K562 (cell line): ENCODE measurements at regions not wholly inside any gene's neighbourhood (a gene's known extent, or its start where the extent isn't known, plus 50 kb on each side); places are given as distances from the start of the nearest gene placed in this dataset.
A peak's percentile ranks its signal among the peaks of the same experiment; 100 is the strongest.

ENCODE experiments used
- ILK ChIP-seq: fragments of 450-650 bp; IDR thresholded peaks from 2 replicates; pipeline ENCODE4 v1.6.1; 2016; ENCODE audit warnings: missing genetic modification characterization, low read depth, mild to moderate bottlenecking, missing compliant biosample characterization, moderate library complexity, borderline replicate concordance
- MEF2D ChIP-seq: conservative IDR thresholded peaks from 2 replicates; pipeline ENCODE4 v1.6.1; 2016; ENCODE audit warnings: low read depth, missing genetic modification characterization, missing compliant biosample characterization
- SMARCE1 ChIP-seq: fragments of 450-650 bp; IDR thresholded peaks from 2 replicates; pipeline ENCODE4 v1.7.1; 2016; ENCODE audit warnings: mild to moderate bottlenecking
- SREBF2 ChIP-seq: sonication (generic); formaldehyde crosslinking; IDR thresholded peaks from 2 replicates; pipeline ENCODE4 v1.4.0; 2020; ENCODE audit warnings: mild to moderate bottlenecking, missing genetic modification reagents
- STAT5A ChIP-seq: IDR thresholded peaks from 2 replicates; pipeline ENCODE4 v1.6.1; 2012; ENCODE audit warnings: low read length, inconsistent platforms, borderline replicate concordance
- TCF7 ChIP-seq: sonication (generic); IDR thresholded peaks from 2 replicates; pipeline ENCODE4 v1.6.1; 2016; ENCODE audit warnings: antibody characterized with exemption, borderline replicate concordance
- TEAD1 ChIP-seq, 2 experiments: fragments of 450-650 bp in 1 of 2; sonication (generic) in 1 of 2; formaldehyde crosslinking; IDR thresholded peaks; 2 replicates each; pipeline versions ENCODE4 v1.4.0 to v1.8.0; 2020 to 2022; ENCODE audit warnings: mild to moderate bottlenecking in 2 of 2, missing genetic modification reagents in 1 of 2
- TRIM28 ChIP-seq: fragments of 450-650 bp; IDR thresholded peaks from 2 replicates; pipeline ENCODE4 v1.6.1; 2017
- ZNF197 ChIP-seq: fragments of 200-800 bp; sonication (Bioruptor generic); IDR thresholded peaks from 2 replicates; pipeline ENCODE4 v1.6.1; 2016; ENCODE audit warnings: low read depth, missing genetic modification characterization, missing compliant biosample characterization
- TF ChIP-seq, protein P1 (sequence below): fragments of 450-650 bp; IDR thresholded peaks from 2 replicates; pipeline ENCODE4 v1.6.1; 2017; ENCODE audit warnings: antibody characterized with exemption, mild to moderate bottlenecking
- TF ChIP-seq, protein P2 (sequence below): fragments of 250-450 bp; sonication (Bioruptor Pico); IDR thresholded peaks from 2 replicates; pipeline ENCODE4 v1.8.0; 2021; ENCODE audit warnings: moderate library complexity, mild to moderate bottlenecking, inconsistent platforms
- TF ChIP-seq, protein P3 (sequence below), 2 experiments: fragments of 450-650 bp; IDR thresholded peaks; 2 replicates each; pipeline ENCODE4 v1.6.1; 2016; ENCODE audit warnings: mild to moderate bottlenecking in 2 of 2, borderline replicate concordance in 1 of 2, low read depth in 1 of 2, moderate library complexity in 1 of 2

DNA sequence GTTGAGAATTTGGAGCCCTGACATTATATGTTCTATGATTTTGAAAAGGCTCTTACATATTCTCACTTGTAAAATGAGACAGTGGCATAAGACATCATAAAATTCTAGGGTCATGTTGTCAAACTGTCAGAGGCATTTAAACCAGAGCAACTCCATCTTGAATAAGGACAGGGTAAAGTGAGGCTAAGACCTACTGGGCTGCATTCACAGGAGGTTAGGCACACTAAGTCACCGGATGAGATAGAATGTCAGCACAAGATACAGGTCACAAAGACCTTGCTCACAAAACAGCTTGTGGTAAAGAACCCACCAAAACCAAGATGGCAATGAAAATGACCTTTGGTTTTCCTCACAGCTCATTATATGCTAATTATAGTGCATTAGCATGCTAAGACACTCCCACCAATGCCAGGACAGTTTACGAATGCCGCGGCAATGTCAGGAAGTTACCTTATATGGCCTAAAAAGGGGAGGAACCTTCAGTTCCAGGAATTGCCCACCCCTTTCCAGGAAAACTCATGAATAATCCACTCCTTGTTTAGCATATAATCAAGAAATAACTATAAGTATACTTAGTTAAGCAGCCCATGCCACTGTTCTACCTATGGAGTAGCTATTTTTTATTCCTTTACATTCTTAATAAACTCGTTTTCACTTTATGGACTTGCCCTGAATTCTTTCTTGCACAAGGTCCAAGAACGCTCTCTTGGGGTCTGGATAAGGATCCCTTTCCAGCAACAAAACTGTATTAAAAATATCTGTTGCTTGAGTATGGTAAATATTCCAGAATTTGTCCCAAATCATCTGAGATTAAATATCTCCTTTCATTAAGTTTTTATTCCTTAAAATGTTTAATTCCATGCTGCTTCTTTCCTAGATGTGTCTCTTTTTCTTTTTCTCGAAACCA is 406.4 kb downstream of the METTL4 start (continued):
- TF ChIP-seq MEF2D (peak; percentile 66; the same call in 1 of the 2 replicates), TEAD1 (CRISPR knock-in tag; IDR thresholded peaks at IDR 0.05) (no peak), ZNF197 (peak; percentile 73; the same call in 1 of the 2 replicates), ILK (peak; percentile 72; the same call in 1 of the 2 replicates), SREBF2 (CRISPR knock-in tag) (no peak), TRIM28 (no peak), STAT5A (peak; percentile 93), SMARCE1 (no peak), TCF7 (no peak)
- TF ChIP-seq, protein P1, sequence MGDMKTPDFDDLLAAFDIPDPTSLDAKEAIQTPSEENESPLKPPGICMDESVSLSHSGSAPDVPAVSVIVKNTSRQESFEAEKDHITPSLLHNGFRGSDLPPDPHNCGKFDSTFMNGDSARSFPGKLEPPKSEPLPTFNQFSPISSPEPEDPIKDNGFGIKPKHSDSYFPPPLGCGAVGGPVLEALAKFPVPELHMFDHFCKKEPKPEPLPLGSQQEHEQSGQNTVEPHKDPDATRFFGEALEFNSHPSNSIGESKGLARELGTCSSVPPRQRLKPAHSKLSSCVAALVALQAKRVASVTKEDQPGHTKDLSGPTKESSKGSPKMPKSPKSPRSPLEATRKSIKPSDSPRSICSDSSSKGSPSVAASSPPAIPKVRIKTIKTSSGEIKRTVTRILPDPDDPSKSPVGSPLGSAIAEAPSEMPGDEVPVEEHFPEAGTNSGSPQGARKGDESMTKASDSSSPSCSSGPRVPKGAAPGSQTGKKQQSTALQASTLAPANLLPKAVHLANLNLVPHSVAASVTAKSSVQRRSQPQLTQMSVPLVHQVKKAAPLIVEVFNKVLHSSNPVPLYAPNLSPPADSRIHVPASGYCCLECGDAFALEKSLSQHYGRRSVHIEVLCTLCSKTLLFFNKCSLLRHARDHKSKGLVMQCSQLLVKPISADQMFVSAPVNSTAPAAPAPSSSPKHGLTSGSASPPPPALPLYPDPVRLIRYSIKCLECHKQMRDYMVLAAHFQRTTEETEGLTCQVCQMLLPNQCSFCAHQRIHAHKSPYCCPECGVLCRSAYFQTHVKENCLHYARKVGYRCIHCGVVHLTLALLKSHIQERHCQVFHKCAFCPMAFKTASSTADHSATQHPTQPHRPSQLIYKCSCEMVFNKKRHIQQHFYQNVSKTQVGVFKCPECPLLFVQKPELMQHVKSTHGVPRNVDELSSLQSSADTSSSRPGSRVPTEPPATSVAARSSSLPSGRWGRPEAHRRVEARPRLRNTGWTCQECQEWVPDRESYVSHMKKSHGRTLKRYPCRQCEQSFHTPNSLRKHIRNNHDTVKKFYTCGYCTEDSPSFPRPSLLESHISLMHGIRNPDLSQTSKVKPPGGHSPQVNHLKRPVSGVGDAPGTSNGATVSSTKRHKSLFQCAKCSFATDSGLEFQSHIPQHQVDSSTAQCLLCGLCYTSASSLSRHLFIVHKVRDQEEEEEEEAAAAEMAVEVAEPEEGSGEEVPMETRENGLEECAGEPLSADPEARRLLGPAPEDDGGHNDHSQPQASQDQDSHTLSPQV: peak; percentile 67; the same call in 1 of the 2 replicates
- TF ChIP-seq, protein P2, sequence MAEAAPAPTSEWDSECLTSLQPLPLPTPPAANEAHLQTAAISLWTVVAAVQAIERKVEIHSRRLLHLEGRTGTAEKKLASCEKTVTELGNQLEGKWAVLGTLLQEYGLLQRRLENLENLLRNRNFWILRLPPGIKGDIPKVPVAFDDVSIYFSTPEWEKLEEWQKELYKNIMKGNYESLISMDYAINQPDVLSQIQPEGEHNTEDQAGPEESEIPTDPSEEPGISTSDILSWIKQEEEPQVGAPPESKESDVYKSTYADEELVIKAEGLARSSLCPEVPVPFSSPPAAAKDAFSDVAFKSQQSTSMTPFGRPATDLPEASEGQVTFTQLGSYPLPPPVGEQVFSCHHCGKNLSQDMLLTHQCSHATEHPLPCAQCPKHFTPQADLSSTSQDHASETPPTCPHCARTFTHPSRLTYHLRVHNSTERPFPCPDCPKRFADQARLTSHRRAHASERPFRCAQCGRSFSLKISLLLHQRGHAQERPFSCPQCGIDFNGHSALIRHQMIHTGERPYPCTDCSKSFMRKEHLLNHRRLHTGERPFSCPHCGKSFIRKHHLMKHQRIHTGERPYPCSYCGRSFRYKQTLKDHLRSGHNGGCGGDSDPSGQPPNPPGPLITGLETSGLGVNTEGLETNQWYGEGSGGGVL: no peak
- TF ChIP-seq, protein P3, sequence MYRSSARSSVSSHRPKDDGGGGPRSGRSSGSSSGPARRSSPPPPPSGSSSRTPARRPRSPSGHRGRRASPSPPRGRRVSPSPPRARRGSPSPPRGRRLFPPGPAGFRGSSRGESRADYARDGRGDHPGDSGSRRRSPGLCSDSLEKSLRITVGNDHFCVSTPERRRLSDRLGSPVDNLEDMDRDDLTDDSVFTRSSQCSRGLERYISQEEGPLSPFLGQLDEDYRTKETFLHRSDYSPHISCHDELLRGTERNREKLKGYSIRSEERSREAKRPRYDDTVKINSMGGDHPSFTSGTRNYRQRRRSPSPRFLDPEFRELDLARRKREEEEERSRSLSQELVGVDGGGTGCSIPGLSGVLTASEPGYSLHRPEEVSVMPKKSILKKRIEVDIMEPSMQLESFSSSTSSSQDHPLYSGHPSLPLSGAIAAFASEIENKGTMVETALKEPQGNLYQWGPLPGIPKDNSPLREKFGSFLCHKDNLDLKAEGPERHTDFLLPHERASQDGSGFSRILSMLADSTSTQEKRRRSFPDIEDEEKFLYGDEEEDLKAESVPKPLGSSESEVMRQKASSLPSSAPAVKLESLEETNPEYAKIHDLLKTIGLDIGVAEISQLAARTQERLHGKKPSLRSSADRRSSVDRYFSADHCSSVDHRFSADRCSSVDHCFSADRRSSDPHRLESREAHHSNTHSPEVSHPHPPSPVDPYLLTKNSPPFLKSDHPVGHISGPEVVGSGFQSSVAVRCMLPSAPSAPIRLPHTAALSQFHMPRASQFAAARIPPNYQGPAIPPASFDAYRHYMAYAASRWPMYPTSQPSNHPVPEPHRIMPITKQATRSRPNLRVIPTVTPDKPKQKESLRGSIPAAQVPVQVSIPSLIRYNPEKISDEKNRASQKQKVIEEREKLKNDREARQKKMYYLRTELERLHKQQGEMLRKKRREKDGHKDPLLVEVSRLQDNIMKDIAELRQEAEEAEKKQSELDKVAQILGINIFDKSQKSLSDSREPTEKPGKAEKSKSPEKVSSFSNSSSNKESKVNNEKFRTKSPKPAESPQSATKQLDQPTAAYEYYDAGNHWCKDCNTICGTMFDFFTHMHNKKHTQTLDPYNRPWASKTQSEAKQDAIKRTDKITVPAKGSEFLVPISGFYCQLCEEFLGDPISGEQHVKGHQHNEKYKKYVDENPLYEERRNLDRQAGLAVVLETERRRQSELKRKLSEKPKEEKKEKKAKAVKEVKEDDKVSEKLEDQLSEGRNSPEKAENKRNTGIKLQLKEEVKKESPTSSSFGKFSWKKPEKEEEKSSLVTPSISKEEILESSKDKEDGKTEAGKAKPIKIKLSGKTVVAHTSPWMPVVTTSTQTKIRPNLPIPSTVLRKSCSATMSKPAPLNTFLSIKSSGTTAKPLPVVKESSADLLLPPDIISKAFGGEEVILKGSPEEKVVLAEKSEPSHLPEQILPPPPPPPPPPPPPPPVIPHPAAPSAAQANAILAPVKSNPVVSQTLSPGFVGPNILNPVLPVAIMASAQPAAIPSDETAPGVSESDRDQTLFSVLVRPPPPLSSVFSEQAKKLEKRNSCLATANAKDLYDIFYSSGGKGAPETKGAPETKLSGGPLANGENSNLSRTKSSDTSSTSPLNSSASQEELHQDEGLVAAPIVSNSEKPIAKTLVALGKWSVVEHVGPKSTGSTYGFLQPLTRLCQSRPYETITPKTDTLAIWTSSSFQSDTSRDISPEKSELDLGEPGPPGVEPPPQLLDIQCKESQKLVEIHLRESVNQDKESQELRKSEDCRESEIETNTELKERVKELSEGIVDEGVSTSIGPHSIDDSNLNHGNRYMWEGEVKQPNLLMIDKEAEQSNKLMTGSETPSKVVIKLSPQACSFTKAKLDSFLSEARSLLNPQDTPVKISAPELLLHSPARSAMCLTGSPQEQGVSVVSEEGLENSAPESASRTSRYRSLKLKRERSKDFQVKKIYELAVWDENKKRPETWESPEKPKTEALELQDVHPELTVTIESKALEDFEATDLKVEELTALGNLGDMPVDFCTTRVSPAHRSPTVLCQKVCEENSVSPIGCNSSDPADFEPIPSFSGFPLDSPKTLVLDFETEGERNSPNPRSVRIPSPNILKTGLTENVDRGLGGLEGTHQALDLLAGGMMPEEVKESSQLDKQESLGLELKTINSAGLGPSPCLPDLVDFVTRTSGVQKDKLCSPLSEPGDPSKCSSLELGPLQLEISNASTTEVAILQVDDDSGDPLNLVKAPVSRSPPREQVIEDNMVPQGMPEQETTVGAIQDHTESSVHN (IDR thresholded peaks at IDR 0.05; ENCODE audit: borderline replicate concordance in 1 of 2, low read depth in 1 of 2): no peak
